ENCODE measurements at regions not wholly inside any gene's neighbourhood (a gene's known extent, or its start where the extent isn't known, plus 50 kb on each side); places are given as distances from the start of the nearest gene placed in this dataset.

DNA sequence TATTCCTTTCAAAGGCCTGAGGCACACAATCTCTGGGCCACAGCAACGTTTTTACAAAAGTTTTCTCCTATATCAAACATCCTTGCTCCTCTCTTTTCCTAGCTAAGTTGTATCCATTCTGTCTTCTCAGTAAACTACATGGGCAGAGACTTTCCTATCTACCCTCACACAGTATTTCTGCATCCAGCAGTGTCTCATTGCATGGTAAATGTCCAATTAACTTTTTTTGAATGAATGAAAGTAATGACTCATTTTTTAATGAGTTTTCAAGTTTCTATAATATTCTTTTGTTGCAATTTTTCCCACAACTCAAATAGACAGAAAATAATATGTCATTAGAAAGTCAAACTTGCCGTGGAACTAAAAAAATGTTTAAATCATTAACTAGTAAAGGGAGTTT, 688.6 kb downstream of the JRKL start:
- TF ChIP-seq, protein P1, sequence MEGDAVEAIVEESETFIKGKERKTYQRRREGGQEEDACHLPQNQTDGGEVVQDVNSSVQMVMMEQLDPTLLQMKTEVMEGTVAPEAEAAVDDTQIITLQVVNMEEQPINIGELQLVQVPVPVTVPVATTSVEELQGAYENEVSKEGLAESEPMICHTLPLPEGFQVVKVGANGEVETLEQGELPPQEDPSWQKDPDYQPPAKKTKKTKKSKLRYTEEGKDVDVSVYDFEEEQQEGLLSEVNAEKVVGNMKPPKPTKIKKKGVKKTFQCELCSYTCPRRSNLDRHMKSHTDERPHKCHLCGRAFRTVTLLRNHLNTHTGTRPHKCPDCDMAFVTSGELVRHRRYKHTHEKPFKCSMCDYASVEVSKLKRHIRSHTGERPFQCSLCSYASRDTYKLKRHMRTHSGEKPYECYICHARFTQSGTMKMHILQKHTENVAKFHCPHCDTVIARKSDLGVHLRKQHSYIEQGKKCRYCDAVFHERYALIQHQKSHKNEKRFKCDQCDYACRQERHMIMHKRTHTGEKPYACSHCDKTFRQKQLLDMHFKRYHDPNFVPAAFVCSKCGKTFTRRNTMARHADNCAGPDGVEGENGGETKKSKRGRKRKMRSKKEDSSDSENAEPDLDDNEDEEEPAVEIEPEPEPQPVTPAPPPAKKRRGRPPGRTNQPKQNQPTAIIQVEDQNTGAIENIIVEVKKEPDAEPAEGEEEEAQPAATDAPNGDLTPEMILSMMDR (IDR thresholded peaks at IDR 0.05), result no peak
- TF ChIP-seq POLR2A (IDR thresholded peaks at IDR 0.05) (no peak), POLR2AphosphoS5 (IDR thresholded peaks at IDR 0.05) (no peak), EP300 (IDR thresholded peaks at IDR 0.05; ENCODE audit: low read depth) (no peak)
